ENCODE measurements at regions not wholly inside any gene's neighbourhood (a gene's known extent, or its start where the extent isn't known, plus 50 kb on each side); places are given as distances from the start of the nearest gene placed in this dataset.

DNA sequence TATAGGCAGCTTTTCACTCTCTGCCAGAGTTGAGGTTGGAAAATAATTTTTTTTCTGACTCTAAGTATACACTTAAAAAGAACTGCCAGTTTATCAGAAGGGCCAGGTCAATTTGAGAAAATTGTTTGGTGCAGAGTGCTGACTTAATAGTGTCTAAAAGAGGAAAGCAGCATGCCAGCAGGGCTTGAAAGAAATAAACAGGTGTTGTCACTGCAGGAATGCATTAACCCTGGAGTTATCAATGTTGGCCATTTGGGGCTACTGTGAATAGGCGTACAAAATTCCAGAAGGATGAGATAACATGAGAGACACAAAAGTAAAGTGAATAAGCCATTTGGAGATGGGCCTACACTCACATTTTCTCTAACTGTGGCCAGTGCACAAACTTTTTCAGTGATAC is 220.6 kb upstream of the PLD5 start:
- no peak overlapping the region for H3K4me3 Mint-ChIP-seq
- H3K9me3 Mint-ChIP-seq = peaks cover 3 to 4% (median 4%) of the 10 kb centered on the region in 3 donors
- peaks cover 0 to 2% (median 1%) of the 10 kb centered on the region in 3 donors for H3K4me1 Mint-ChIP-seq

DNA sequence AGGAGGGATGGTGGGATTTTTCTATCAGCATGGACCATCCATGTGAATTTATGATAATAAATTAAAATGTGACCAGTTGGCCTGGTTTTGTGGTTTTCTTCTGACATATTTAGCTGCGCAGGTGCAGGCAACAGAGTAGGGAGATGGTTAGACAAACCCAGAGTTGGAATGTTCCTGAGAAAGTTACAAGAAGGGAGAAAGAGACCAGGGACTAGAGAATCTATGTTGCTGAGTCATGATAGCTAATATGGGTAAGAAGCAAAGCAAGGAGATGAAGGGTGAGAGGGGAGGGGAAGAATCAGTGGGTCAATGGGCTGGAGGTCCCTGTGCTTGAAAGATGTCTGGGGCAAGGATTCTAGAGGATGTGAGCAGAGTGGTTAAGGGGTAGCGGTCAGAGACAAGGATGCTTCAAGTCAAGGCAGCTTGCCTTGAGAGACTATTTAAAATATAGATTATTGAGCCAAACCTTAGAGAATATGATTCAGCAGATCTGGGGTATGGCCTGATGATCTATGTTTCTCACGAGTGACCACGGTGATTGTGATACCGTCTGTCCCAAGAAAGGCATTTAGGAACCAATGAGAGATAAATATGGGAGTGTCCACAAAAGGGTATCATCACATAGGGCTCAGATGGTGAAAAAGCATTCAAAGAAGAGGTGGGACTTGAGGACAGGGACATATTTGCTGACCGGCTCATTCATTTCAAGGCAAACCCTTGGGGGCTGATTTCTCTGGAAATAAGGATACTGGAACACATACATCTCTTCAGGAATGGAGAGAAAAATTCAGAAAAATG is 219.7 kb upstream of the PLD5 start:
- Mint-ChIP-seq H3K4me1 (peaks cover 0 to 2% (median 1%) of the 10 kb centered on the region in 3 donors), H3K27ac (no peak overlapping the region)

More for the DNA sequence above, 220.6 kb upstream of the PLD5 start:
- Mint-ChIP-seq H3K36me3 (peaks cover 7% of the 10 kb centered on the region), H3K27ac (no peak overlapping the region), H3K27me3 (no peaks in the 10 kb centered on the region)

DNA sequence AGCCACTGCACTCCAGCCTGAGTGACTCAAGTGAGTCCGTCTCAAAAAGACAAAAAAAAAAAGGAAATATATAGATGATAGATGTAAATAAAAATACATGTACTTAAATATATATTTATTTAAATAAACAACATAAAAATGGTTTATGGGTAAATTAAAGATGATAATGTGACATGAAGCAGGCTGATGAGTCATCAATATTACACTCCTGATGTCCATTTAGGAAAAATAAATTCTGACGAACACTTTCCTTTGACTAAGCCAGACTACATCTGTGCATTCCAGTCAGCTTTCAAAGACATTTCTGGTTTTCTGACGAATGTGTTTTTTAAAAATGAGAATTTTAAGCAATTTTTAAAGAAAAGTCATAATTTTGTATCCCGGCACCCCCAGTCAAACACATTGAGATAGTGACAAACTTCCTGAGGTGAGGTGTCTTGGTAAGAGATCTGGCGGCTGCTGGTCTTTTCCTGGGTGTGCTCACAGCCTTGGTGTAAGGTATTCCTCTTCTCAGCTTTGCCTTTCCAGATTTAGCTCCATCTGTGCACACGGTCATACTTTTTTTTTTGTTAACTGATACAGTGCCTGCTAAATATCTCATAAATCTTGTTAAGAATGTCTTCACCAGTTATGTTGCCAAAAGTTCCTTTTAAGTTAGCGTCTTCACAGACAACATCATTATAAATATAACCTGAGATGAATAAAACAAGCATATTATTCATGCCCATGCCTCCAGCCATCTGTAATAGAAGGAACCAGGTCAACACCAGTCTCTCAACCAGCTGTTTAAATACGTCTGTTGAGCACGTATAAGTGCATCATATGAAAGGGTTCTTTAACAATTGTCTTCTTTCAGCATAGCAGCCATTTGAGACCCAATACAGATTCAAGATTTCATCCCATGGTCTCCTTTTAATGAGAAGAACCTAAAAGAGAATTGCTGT is 214.5 kb upstream of the PLD5 start:
- peak overlapping the region in 1 of 3 donors; percentile 39 for H3K27ac Mint-ChIP-seq
- H3K27me3 Mint-ChIP-seq = no peaks in the 10 kb centered on the region
- peaks cover 9% of the 10 kb centered on the region for H3K36me3 Mint-ChIP-seq
- H3K9me3 Mint-ChIP-seq = peaks cover 2 to 4% (median 3%) of the 10 kb centered on the region in 3 donors
- peaks cover 0 to 5% (median 2%) of the 10 kb centered on the region in 3 donors for H3K4me1 Mint-ChIP-seq
- H3K4me3 Mint-ChIP-seq = no peak overlapping the region

More for the DNA sequence above, 219.7 kb upstream of the PLD5 start:
- Mint-ChIP-seq H3K27me3 (no peaks in the 10 kb centered on the region), H3K4me3 (no peak overlapping the region), H3K9me3 (peaks cover 2 to 4% (median 3%) of the 10 kb centered on the region in 3 donors), H3K36me3 (peaks cover 7% of the 10 kb centered on the region)

DNA sequence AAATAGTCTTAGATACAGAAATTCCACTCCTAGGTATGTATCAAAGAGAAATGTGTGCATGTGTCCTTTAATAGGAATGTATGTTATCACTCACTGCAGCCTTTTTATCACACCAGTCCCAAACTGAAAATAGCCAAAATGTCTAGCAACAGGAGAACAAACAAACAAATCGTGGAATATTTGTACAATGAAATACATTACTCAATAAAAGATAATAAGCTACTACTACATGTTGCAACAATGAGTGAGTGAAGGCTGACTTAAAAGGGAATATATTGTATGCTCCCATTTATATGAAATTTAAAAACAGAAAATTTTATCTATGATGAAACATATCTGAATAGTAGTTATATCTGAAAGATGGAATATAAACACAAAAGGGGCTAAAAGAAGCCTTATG is 212.1 kb upstream of the PLD5 start:
- no peak overlapping the region for H3K27ac Mint-ChIP-seq
- no peak overlapping the region for H3K4me3 Mint-ChIP-seq
- peaks cover 0 to 3% (median 0%) of the 10 kb centered on the region in 3 donors for H3K4me1 Mint-ChIP-seq
- peaks cover 7% of the 10 kb centered on the region for H3K36me3 Mint-ChIP-seq
- peaks cover 7 to 9% (median 8%) of the 10 kb centered on the region in 3 donors for H3K9me3 Mint-ChIP-seq
- no peaks in the 10 kb centered on the region for H3K27me3 Mint-ChIP-seq

DNA sequence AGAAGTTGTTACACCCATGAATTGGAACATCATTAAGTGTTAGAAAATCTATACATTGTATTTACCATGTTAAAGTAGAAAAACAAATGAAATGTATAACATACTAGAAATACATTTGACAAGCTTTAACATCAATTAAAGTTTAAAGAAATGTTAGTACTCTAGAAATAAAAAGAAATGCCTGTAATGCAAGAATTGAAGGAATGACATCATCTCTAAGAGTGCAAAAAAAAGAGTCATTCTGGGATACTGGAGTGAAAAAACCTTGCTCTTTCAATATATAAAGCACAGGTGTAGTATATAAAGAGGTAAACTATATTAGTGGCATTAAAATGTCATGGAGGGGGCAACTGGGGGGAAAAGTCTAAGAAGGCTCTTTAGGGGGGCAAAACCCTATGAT is 210.8 kb upstream of the PLD5 start:
- Mint-ChIP-seq H3K27me3 (no peaks in the 10 kb centered on the region), H3K9me3 (peaks cover 4 to 7% (median 4%) of the 10 kb centered on the region in 3 donors), H3K36me3 (peaks cover 4% of the 10 kb centered on the region), H3K27ac (no peak overlapping the region), H3K4me3 (no peak overlapping the region), H3K4me1 (peaks cover 0 to 3% (median 0%) of the 10 kb centered on the region in 3 donors)

DNA sequence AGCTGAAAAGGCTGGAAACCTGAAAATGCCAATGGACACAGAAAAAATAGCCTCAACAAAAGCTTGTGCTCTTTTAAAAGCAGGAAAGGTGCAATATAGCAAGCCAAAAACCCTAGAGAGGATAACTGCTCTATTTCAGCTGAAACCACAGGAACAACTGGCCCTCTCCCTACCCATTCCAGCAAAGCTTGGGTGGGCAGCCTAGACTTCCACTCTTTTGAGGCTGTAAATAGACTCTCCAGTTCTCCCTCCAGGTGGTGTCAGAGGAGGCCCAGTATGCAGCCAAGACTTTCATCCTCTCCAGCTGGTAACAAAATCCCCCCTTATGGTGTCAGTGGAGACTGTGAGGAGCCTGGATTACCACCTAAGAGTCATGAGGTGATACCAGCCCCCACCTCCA is 206.9 kb upstream of the PLD5 start:
- peaks cover 4 to 7% (median 4%) of the 10 kb centered on the region in 3 donors for H3K9me3 Mint-ChIP-seq

DNA sequence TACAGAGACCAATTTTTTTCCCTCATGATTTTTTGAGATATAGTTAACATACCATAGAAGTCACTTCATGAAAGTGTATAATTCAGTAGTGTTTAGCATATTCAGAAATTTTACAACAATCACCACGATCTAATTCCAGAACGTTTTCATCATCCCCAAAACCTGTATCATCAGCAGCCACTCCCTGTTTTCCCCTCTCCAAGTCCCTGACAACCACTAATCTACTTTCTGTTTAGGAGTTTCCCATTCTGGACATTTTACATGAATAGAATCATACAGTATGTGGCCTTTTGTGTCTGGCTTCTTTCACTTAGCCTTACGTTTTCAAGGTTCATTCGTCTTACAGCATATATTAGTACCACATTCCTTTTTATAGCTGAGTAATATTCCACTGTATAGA is 204.2 kb upstream of the PLD5 start:
- peaks cover 2% of the 10 kb centered on the region for H3K36me3 Mint-ChIP-seq
- peaks cover 4 to 9% (median 6%) of the 10 kb centered on the region in 3 donors for H3K9me3 Mint-ChIP-seq
- no peak overlapping the region for H3K4me3 Mint-ChIP-seq
- no peaks in the 10 kb centered on the region for H3K4me1 Mint-ChIP-seq
- no peak overlapping the region for H3K27ac Mint-ChIP-seq
- H3K27me3 Mint-ChIP-seq = peaks cover 3% of the 10 kb centered on the region

More for the DNA sequence above, 206.9 kb upstream of the PLD5 start:
- Mint-ChIP-seq H3K27me3 (peaks cover 3% of the 10 kb centered on the region), H3K36me3 (peaks cover 2% of the 10 kb centered on the region), H3K27ac (no peak overlapping the region), H3K4me1 (no peaks in the 10 kb centered on the region), H3K4me3 (no peak overlapping the region)

DNA sequence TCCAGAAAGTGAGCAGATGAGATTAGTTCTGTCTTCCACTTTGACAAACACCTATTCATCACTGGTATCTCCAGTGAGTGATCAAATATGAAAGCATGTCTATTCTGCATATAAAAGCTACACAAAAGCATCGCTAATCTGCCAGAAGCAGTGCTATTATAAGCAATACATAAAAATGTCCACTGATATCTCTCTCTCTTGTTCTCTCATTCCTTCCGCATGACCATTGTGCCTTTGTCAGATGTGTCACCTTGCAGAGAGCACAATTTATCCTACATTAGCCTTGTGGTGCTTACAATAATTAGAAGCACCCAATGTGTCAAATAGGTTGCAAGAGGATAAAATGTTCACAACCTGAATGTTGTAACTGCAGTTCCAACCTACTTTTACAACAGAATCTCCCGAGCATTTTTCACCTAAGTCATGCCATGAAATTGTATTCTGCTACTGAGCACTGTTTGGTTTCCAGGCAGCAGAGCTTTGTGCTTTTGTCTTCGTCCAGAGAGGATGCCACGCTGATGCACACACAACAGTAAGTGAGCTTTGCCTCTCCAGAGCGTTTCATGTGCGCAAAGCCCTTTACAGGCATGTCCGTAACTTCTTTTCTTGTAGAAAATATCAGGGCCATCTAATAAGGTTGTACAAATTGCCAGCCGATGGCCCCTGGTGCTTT is 198.7 kb upstream of the PLD5 start:
- Mint-ChIP-seq H3K27ac (no peak overlapping the region), H3K36me3 (no peaks in the 10 kb centered on the region), H3K4me3 (no peak overlapping the region), H3K27me3 (peaks cover 3% of the 10 kb centered on the region), H3K4me1 (peaks cover 0 to 2% (median 0%) of the 10 kb centered on the region in 3 donors), H3K9me3 (peaks cover 2 to 6% (median 5%) of the 10 kb centered on the region in 3 donors)

DNA sequence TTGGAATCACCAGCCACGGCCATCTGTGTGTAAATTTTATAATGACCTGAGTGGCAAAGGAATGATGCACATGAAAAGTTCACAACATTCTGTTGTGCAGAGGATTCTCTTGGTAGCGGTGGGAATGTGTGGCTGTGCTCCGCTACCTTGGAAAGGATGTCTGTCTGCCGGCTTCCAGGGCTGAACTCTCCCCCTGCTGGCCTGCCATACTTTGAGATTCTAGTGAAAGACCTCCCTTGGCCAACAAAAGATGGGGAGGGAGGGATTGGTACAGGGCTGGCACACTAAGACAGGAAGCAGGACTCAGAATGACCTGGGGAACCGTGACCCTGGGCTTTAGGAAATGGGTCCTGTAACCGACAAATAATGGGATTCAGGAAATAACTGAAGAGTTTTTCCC is 194.5 kb upstream of the PLD5 start:
- H3K9me3 Mint-ChIP-seq = peaks cover 0 to 10% (median 5%) of the 10 kb centered on the region in 3 donors
- H3K27ac Mint-ChIP-seq = no peak overlapping the region
- H3K36me3 Mint-ChIP-seq = no peaks in the 10 kb centered on the region
- no peak overlapping the region for H3K4me3 Mint-ChIP-seq
- H3K4me1 Mint-ChIP-seq = peaks cover 0 to 3% (median 0%) of the 10 kb centered on the region in 3 donors
- peaks cover 2% of the 10 kb centered on the region for H3K27me3 Mint-ChIP-seq

DNA sequence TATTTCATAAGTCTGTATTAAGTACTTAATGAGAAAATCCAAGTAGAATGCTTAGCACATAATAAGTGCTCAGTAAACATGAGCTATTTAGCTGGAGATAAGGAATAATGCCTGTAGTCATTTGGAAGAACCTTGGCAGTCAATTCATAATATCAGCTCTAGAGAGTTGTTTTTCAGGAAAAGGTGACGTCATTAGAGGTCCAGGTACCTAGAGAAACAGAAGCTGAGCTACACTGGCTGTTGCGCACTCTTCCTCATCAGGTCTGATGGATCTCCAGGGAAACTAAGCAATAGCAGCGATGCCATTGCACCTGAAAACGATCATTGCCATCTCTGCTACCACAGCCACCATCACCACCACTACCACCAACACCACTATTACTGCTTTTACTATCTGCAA is 187.8 kb upstream of the PLD5 start:
- peaks cover 5% of the 10 kb centered on the region for H3K27me3 Mint-ChIP-seq
- H3K36me3 Mint-ChIP-seq = no peaks in the 10 kb centered on the region
- H3K27ac Mint-ChIP-seq = no peak overlapping the region
- peaks cover 0 to 6% (median 0%) of the 10 kb centered on the region in 3 donors for H3K9me3 Mint-ChIP-seq
- H3K4me1 Mint-ChIP-seq = peaks cover 0 to 1% (median 0%) of the 10 kb centered on the region in 3 donors
- no peak overlapping the region for H3K4me3 Mint-ChIP-seq

DNA sequence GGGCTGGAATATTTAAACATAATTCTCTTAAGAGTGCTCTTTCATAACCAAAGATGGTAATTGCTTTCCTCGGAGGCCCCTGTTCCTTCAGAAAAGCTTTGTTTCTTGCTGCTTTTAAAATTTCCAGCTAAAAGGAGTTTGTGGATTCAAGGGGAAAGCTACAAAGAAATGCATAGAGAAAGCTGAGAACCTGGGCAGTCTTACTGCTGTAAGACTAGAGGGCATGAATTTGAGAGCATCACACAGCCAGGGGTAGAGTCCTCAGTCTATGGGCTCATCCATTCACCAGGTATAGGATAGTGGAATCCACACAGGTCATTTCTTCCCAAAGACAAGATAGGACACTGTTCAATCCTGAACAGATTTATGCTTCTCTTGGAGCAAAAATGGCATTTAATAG is 186.3 kb upstream of the PLD5 start:
- peaks cover 5% of the 10 kb centered on the region for H3K27me3 Mint-ChIP-seq
- H3K36me3 Mint-ChIP-seq = no peaks in the 10 kb centered on the region
- H3K27ac Mint-ChIP-seq = no peak overlapping the region
- H3K4me3 Mint-ChIP-seq = no peak overlapping the region
- peaks cover 0 to 1% (median 0%) of the 10 kb centered on the region in 3 donors for H3K4me1 Mint-ChIP-seq
- peaks cover 0 to 6% (median 0%) of the 10 kb centered on the region in 3 donors for H3K9me3 Mint-ChIP-seq

DNA sequence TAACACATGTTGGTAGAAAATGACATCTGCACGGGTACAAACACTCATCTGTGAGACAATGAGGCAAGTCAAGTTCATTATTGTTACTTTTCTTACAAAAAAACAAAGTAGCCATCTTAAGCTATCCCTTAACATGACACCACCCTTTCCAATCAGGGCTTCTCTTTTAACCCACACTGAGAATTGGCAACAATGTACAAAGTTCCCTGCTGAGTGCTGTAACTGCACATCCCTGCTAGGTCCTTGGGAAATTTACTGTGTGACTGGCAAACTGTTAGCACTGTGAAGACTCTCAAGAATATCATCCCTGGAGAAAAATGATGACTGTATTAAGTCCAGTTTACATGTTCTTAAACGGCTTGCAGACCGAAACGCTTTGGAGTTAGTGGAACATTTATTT is 185.8 kb upstream of the PLD5 start:
- no peaks in the 10 kb centered on the region for H3K36me3 Mint-ChIP-seq
- peaks cover 0 to 1% (median 0%) of the 10 kb centered on the region in 3 donors for H3K4me1 Mint-ChIP-seq
- H3K27ac Mint-ChIP-seq = no peak overlapping the region
- H3K9me3 Mint-ChIP-seq = peaks cover 0 to 6% (median 0%) of the 10 kb centered on the region in 3 donors
- no peak overlapping the region for H3K4me3 Mint-ChIP-seq
- H3K27me3 Mint-ChIP-seq = peaks cover 5% of the 10 kb centered on the region

DNA sequence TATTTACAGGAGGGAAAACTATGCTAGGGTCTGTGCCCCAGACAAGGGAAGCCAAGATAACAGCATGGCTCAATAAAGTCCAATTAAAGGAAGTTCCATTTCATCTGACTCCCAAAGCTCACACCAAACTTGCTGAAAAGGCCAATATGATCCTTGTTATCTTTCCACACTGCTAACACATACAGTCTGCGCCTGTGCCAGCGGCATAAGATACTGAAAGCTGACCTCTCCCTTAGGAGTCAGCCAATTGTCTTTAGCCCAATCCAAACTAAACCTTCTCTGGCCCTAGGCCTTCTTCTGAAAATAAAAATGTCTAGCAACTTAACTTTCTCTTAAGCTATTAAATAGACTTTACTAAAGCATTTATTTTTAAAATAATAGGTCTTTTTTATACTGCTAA is 179.0 kb upstream of the PLD5 start:
- Mint-ChIP-seq H3K4me1 (peaks cover 0 to 1% (median 0%) of the 10 kb centered on the region in 3 donors), H3K27me3 (peaks cover 5% of the 10 kb centered on the region), H3K36me3 (no peaks in the 10 kb centered on the region), H3K4me3 (no peak overlapping the region), H3K9me3 (no peaks in the 10 kb centered on the region), H3K27ac (no peak overlapping the region)

DNA sequence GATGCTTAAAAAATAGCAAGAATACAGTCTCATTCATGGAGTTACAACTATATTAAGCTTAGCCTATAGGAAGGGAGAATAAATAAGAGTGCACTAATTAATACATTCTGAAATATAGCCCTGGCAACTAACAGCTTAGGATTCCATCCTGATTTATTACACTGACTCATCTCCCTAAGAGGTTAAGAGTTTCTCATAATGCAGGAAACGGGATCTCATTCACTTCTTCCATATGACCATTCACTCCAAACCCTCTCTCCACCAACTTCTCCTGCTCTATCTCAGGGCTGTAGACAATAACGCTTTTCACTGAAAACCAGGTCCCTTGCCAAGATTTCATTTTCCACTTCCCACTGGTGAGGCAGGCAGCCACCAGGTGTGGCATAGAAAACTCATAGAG is 168.5 kb upstream of the PLD5 start:
- H3K27ac Mint-ChIP-seq = no peak overlapping the region
- H3K27me3 Mint-ChIP-seq = no peaks in the 10 kb centered on the region
- H3K36me3 Mint-ChIP-seq = no peaks in the 10 kb centered on the region
- no peaks in the 10 kb centered on the region for H3K9me3 Mint-ChIP-seq
- H3K4me1 Mint-ChIP-seq = peaks cover 0 to 5% (median 4%) of the 10 kb centered on the region in 3 donors
- H3K4me3 Mint-ChIP-seq = no peak overlapping the region

DNA sequence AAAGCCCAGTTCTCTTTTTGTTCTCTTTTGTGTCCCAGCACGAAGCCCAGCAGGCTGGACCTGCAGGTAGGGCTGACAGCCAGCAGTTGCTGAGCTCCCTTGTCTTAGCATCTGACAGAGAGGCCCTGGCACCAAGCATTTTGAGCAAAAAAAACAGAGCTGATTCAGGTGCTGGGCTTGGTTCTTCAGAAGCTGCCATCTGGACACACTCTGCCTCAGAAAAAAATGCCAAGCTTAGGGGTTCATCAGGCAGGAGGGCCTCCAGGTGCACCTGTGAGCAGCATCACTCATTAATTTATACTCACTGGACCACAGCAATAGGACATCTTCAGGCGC is 167.1 kb upstream of the PLD5 start:
- no peaks in the 10 kb centered on the region for H3K27me3 Mint-ChIP-seq
- H3K9me3 Mint-ChIP-seq = no peaks in the 10 kb centered on the region
- no peak overlapping the region for H3K27ac Mint-ChIP-seq
- no peaks in the 10 kb centered on the region for H3K36me3 Mint-ChIP-seq
- peaks cover 0 to 5% (median 4%) of the 10 kb centered on the region in 3 donors for H3K4me1 Mint-ChIP-seq
- H3K4me3 Mint-ChIP-seq = no peak overlapping the region
